HepG2 (cell line): ENCODE measurements at regions not wholly inside any gene's neighbourhood (a gene's known extent, or its start where the extent isn't known, plus 50 kb on each side); places are given as distances from the start of the nearest gene placed in this dataset.

Source experiments
- ATAC-seq: fragments of 200-7000 bp; cut with Tn5 transposase; 3 replicates; pipeline ENCODE4 v1.9.1; 2020; ENCODE audit warnings: mild to moderate bottlenecking, moderate library complexity
- BruUV-seq: library from RNA; stranded (reverse); fragments of 400-500 nt; replicated peaks from 2 replicates; lab custom pipeline; 2021; lab: Mats Ljungman, UMichigan
- CTCF ChIA-PET: fragments of 300-600 bp; formaldehyde crosslinking; extraction: SDS; loops from one replicate; lab custom pipeline; 2021; ENCODE audit warnings: low total read pairs, inconsistent platforms, low intra/inter-chr PET ratio; lab: Yijun Ruan, JAX
- POLR2A ChIA-PET: fragments of 350-600 bp; sonication (Branson Sonifier 250); formaldehyde crosslinking; loops from one replicate; lab custom pipeline; 2020; ENCODE audit warnings: antibody characterized with exemption, inconsistent platforms; lab: Yijun Ruan, JAX
- DNase-seq: peaks from one replicate; pipeline ENCODE4 v3.0.0-alpha.2; 2015; ENCODE audit warnings: low spot score
- FAIRE-seq: peaks from 3 replicates; lab custom pipeline; 2011; peaks lifted over from hg19 to GRCh38; lab: Jason Lieb, UNC
- H2AFZ ChIP-seq: one replicate; pipeline ENCODE4 v1.6.1; 2011; ENCODE audit warnings: low read length, inconsistent platforms
- H3K27ac ChIP-seq: fragments of 300-600 bp; 3 replicates; pipeline ENCODE4 v1.8.0; 2011; ENCODE audit warnings: mixed run types, mild to moderate bottlenecking, mixed read lengths, low read length, inconsistent platforms; ENCODE audit not compliant: insufficient read depth; ENCODE audit errors: extremely low read length
- H3K27me3 ChIP-seq, 2 experiments: fragments of 200-600 bp in 1 of 2; 2 replicates in 1 of 2; 3 replicates in 1 of 2; pipeline versions ENCODE4 v1.6.0 to v1.8.0; 2011; ENCODE audit warnings: low read length in 2 of 2, mild to moderate bottlenecking in 2 of 2, moderate library complexity in 2 of 2, inconsistent platforms in 1 of 2; ENCODE audit not compliant: insufficient read depth in 2 of 2, control insufficient read depth in 1 of 2
- H3K36me3 ChIP-seq, 2 experiments: fragments of 200-600 bp in 1 of 2; replicated peaks in 1 of 2; 2 replicates in 1 of 2; 3 replicates in 1 of 2; pipeline versions ENCODE4 v1.5.1 to v1.8.0; 2011; ENCODE audit warnings: low read length in 2 of 2, inconsistent platforms in 1 of 2; ENCODE audit not compliant: insufficient read depth in 2 of 2, control insufficient read depth in 1 of 2
- H3K4me1 ChIP-seq: 2 replicates; pipeline ENCODE4 v1.5.1; 2012; ENCODE audit warnings: low read length, inconsistent platforms; ENCODE audit not compliant: insufficient read depth
- H3K4me2 ChIP-seq: 2 replicates; pipeline ENCODE4 v1.6.0; 2011; ENCODE audit warnings: low read depth, low read length, inconsistent platforms
- H3K4me3 ChIP-seq, 3 experiments: fragments of 200-600 bp in 1 of 3; sonication (generic), shearing (Covaris generic) in 1 of 3; replicated peaks in 1 of 3; 2 replicates each; pipeline ENCODE4 v1.5.1; 2011 to 2016; ENCODE audit warnings: low read length in 3 of 3, inconsistent platforms in 2 of 3, low read depth in 2 of 3, mild to moderate bottlenecking in 2 of 3, control low read depth in 1 of 3, mixed read lengths in 1 of 3; ENCODE audit not compliant: insufficient read depth in 1 of 3
- H3K79me2 ChIP-seq: one replicate; pipeline ENCODE4 v1.6.1; 2011; ENCODE audit warnings: low read length, inconsistent platforms; ENCODE audit not compliant: insufficient read depth
- H3K9ac ChIP-seq: 2 replicates; pipeline ENCODE4 v1.6.0; 2011; ENCODE audit warnings: mild to moderate bottlenecking, low read depth, low read length, inconsistent platforms; ENCODE audit not compliant: insufficient read depth
- H3K9me3 ChIP-seq: 2 replicates; pipeline ENCODE4 v1.5.1; 2012; ENCODE audit warnings: mild to moderate bottlenecking, low read length
- H4K20me1 ChIP-seq: 2 replicates; pipeline ENCODE4 v1.6.0; 2011; ENCODE audit warnings: inconsistent platforms, mild to moderate bottlenecking, low read length, moderate library complexity; ENCODE audit not compliant: insufficient read depth
- ATM ChIP-seq: fragments of 450-650 bp; IDR thresholded peaks from 2 replicates; pipeline ENCODE4 v1.7.1; 2017; ENCODE audit warnings: mild to moderate bottlenecking, borderline replicate concordance
- CSRNP1 ChIP-seq: sonication (generic); formaldehyde crosslinking; IDR thresholded peaks from 2 replicates; pipeline ENCODE4 v1.8.1; 2023; ENCODE audit warnings: mild to moderate bottlenecking, missing genetic modification reagents
- DDIT3 ChIP-seq: sonication (generic); formaldehyde crosslinking; IDR thresholded peaks from 2 replicates; pipeline ENCODE4 v1.4.0; 2020; ENCODE audit warnings: mild to moderate bottlenecking, missing genetic modification reagents
- DNMT3B ChIP-seq: conservative IDR thresholded peaks from 2 replicates; pipeline ENCODE4 v1.6.1; 2016; ENCODE audit warnings: missing biosample characterization, control low read depth
- ERF ChIP-seq: IDR thresholded peaks from 2 replicates; pipeline ENCODE4 v1.6.1; 2018; ENCODE audit warnings: missing biosample characterization, missing genetic modification reagents
- IRF9 ChIP-seq: sonication (generic); formaldehyde crosslinking; IDR thresholded peaks from 2 replicates; pipeline ENCODE4 v1.8.0; 2022; ENCODE audit warnings: missing genetic modification reagents, mild to moderate bottlenecking, borderline replicate concordance
- MXD4 ChIP-seq: IDR thresholded peaks from 2 replicates; pipeline ENCODE4 v1.6.1; 2016; ENCODE audit warnings: mild to moderate bottlenecking, missing biosample characterization, missing genetic modification reagents
- NBN ChIP-seq: fragments of 450-650 bp; conservative IDR thresholded peaks from 2 replicates; pipeline ENCODE4 v1.6.1; 2017
- TERF1 ChIP-seq: sonication (generic); formaldehyde crosslinking; IDR thresholded peaks from 2 replicates; pipeline ENCODE4 v1.8.0; 2022; ENCODE audit warnings: mild to moderate bottlenecking, missing genetic modification reagents, moderate library complexity
- XBP1 ChIP-seq: sonication (generic); formaldehyde crosslinking; IDR thresholded peaks from 2 replicates; pipeline ENCODE4 v1.5.0; 2020; ENCODE audit warnings: missing genetic modification reagents
- ZBTB49 ChIP-seq: sonication (generic); formaldehyde crosslinking; IDR thresholded peaks from 2 replicates; pipeline ENCODE4 v1.4.0; 2020; ENCODE audit warnings: missing genetic modification reagents, borderline replicate concordance
- ZEB1 ChIP-seq: IDR thresholded peaks from 2 replicates; pipeline ENCODE4 v1.6.1; 2012; ENCODE audit warnings: mild to moderate bottlenecking, low read depth, inconsistent platforms; ENCODE audit not compliant: insufficient replicate concordance
- ZFP36L1 ChIP-seq: sonication (generic); formaldehyde crosslinking; IDR thresholded peaks from 2 replicates; pipeline ENCODE4 v1.8.0; 2022; ENCODE audit warnings: mild to moderate bottlenecking, missing genetic modification reagents, moderate library complexity
- ZNF275 ChIP-seq: sonication (generic); formaldehyde crosslinking; IDR thresholded peaks from 2 replicates; pipeline ENCODE4 v1.8.0; 2022; ENCODE audit warnings: missing genetic modification reagents, mild to moderate bottlenecking, inconsistent platforms, borderline replicate concordance
- ZNF674 ChIP-seq: sonication (generic); formaldehyde crosslinking; IDR thresholded peaks from 2 replicates; pipeline ENCODE4 v1.5.0; 2020; ENCODE audit warnings: low read depth, mild to moderate bottlenecking, missing genetic modification reagents
- ZNF792 ChIP-seq: IDR thresholded peaks from 2 replicates; pipeline ENCODE4 v1.6.1; 2016
- WGBS: methylation state at CpG from one replicate; pipeline ENCODE4 v1.1.6; 2017; ENCODE audit warnings: low lambda C conversion rate; 5-methylcytosine and 5-hydroxymethylcytosine counted together
- in situ Hi-C: cut with HindIII; loops from 2 replicates; pipeline ENCODE4 v1.10.0; 2017; ENCODE audit warnings: low pct_unique_long_range_greater_than_20kb; ENCODE audit not compliant: extremely low pct_ligation_motif_present
- intact Hi-C: fragments of 100-400 bp; cut with micrococcal nuclease; formaldehyde crosslinking; loops from one replicate; pipeline ENCODE4 v1.10.0; 2022; ENCODE audit not compliant: unreplicated experiment

- Histone ChIP-seq H3K36me3 (no peaks in the 10 kb centered on the region), H4K20me1 (no peaks in the 10 kb centered on the region), H3K4me1 (peaks cover 25% of the 10 kb centered on the region), H3K9me3 (no peaks in the 10 kb centered on the region), H3K27ac (no peak overlapping the region), H2AFZ (no peak overlapping the region), H3K9ac (no peak overlapping the region), H3K27me3 (peaks cover 5 to 30% of the 10 kb centered on the region in 2 experiments), H3K4me3 (no peak overlapping the region), H3K4me2 (no peak overlapping the region), H3K79me2 (no peaks in the 10 kb centered on the region)
- no TSS peak for BruUV-seq
- WGBS: 58% methylated on average over 5 of the region's 5 CpGs
- DNase-seq (no peak), FAIRE-seq (no peak), ATAC-seq (no peak)
- intact Hi-C loops: no loop called here
- TF ChIP-seq ZNF275 (CRISPR knock-in tag): no peak
- no peak for TF ChIP-seq IRF9 (CRISPR knock-in tag)
- no peak for TF ChIP-seq NBN
- no peak for TF ChIP-seq XBP1 (CRISPR knock-in tag)
- TF ChIP-seq ERF (CRISPR knock-in tag): no peak
- TF ChIP-seq DNMT3B: no peak
- TF ChIP-seq CSRNP1: no peak
- no peak for TF ChIP-seq DDIT3 (CRISPR knock-in tag)
- no peak for TF ChIP-seq TERF1 (CRISPR knock-in tag)
- no peak for TF ChIP-seq ZNF792 (CRISPR knock-in tag)
- no peak for TF ChIP-seq MXD4
- no peak for TF ChIP-seq ATM
- no peak for TF ChIP-seq ZBTB49
- no peak for TF ChIP-seq ZEB1
- no peak for TF ChIP-seq ZFP36L1 (CRISPR knock-in tag)
- no peak for TF ChIP-seq ZNF674 (CRISPR knock-in tag)
- CTCF ChIA-PET: no interaction called here
- POLR2A ChIA-PET: no interaction called here
- in situ Hi-C loops: no loop called here
These were observed 64.4 kb downstream of the HAPSTR1 start for GRCh38 chr16:9155871-9156270.
